Vagina (tissue), 2 donors: ENCODE measurements at regions not wholly inside any gene's neighbourhood (a gene's known extent, or its start where the extent isn't known, plus 50 kb on each side); places are given as distances from the start of the nearest gene placed in this dataset.

Experiments
- POLR2A ChIP-seq, 2 donors: fragments of 450-650 bp; IDR thresholded peaks; one replicate each; pipeline ENCODE4 v1.6.1; 2017; ENCODE audit warnings: antibody characterized with exemption in 2 of 2, mild to moderate bottlenecking in 2 of 2, moderate library complexity in 2 of 2
- TF ChIP-seq, protein P1 (sequence below), 3 experiments: fragments of 450-650 bp in 2 of 3; fragments of 200-600 bp in 1 of 3; sonication (generic) in 1 of 3; IDR thresholded peaks; one replicate each; pipeline ENCODE4 v1.5.1; 2017 to 2019; ENCODE audit warnings: antibody characterized with exemption in 3 of 3, mild to moderate bottlenecking in 2 of 3, moderate library complexity in 2 of 3

DNA sequence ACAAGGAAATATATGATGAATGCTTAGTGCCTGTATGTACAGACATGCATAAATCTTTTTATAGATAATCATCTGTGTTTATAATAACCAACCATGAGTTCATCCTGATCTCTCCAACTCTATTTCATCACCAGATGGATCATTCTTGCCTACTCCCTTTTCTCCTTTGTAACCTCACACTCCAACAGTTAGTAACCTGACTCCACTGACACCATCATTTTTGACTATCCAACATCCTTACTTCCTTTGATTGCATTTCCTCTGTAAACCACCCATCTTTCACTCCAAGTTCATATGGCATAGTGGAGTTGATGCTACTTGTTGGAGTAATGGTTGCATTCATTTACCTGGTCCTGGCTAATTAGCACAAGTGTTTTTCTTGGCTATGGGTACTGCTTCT, 170.6 kb downstream of the ZNF330 start:
- TF ChIP-seq, protein P1, sequence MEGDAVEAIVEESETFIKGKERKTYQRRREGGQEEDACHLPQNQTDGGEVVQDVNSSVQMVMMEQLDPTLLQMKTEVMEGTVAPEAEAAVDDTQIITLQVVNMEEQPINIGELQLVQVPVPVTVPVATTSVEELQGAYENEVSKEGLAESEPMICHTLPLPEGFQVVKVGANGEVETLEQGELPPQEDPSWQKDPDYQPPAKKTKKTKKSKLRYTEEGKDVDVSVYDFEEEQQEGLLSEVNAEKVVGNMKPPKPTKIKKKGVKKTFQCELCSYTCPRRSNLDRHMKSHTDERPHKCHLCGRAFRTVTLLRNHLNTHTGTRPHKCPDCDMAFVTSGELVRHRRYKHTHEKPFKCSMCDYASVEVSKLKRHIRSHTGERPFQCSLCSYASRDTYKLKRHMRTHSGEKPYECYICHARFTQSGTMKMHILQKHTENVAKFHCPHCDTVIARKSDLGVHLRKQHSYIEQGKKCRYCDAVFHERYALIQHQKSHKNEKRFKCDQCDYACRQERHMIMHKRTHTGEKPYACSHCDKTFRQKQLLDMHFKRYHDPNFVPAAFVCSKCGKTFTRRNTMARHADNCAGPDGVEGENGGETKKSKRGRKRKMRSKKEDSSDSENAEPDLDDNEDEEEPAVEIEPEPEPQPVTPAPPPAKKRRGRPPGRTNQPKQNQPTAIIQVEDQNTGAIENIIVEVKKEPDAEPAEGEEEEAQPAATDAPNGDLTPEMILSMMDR (IDR thresholded peaks at IDR 0.05): no peak
- no peak for TF ChIP-seq POLR2A (IDR thresholded peaks at IDR 0.05)
